HG03097 (cell line): ENCODE measurements at regions not wholly inside any gene's neighbourhood (a gene's known extent, or its start where the extent isn't known, plus 50 kb on each side); places are given as distances from the start of the nearest gene placed in this dataset.
"Not testable (repeated sequence)": the region's sequence is repeated elsewhere in the genome, so short reads cannot be mapped to it uniquely, and the experiment has no call there.

Experiments
- ATAC-seq: cut with Tn5 transposase; IDR thresholded peaks from one replicate; pipeline ENCODE4 v1.9.1; 2021; ENCODE audit not compliant: unreplicated experiment, low FRiP score

DNA sequence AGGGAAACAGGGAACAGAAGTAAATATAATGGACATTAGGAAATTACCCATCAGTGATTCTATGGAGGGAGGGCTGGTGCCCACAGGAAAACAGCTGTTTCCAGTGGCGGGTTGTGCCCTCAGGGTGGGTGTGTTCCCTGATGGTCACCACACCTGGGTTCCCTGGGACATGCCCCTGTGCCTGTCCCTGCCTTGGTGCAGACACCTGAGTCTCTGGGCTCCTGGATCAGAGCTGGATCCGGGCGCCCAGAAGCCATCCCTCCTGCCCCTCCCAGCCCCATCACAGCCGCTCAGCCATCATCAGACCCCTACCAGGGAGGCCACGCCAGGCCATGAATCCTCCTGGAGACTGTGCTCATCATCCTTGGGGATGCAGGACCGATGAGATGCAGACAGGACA is 307.2 kb upstream of the SFSWAP start:
- no peak for ATAC-seq

- ATAC-seq, result no peak
Measured at GRCh38 chr12:131404705-131405104, 306.2 kb upstream of the SFSWAP start.

GRCh38 chr12:131407221-131408035 is 303.5 kb upstream of the SFSWAP start:
- ATAC-seq, result no peak

DNA sequence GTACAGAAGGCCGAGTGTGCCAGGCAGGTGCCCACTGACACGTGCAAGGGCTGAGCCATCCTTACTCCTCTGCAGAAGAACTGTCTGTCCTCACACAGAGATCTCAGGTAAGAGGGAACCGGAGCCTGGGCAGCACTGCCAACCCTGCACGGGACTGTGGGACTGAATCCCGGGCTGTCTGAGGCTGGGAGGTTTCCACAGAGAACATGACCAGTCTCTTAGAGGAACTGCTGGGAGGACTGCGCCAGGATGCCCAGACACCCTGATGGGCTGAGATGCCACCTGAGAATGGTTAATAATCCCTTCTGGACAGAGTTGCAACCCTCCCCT is 302.9 kb upstream of the SFSWAP start:
- ATAC-seq, result no peak

- no peak for ATAC-seq
Measured at GRCh38 chr12:131408484-131408883, 302.4 kb upstream of the SFSWAP start.

GRCh38 chr12:131409211-131409610 is 301.7 kb upstream of the SFSWAP start:
- ATAC-seq, result no peak

- not testable (repeated sequence) for ATAC-seq
Measured at GRCh38 chr12:131411827-131412226, 299.1 kb upstream of the SFSWAP start.

GRCh38 chr12:131413006-131413405 is 297.9 kb upstream of the SFSWAP start:
- no peak for ATAC-seq

GRCh38 chr12:131413471-131413870 is 297.4 kb upstream of the SFSWAP start:
- no peak for ATAC-seq

- not testable (repeated sequence) for ATAC-seq
Measured at GRCh38 chr12:131414155-131414922, 296.6 kb upstream of the SFSWAP start.

GRCh38 chr12:131415781-131416180 is 295.1 kb upstream of the SFSWAP start:
- no peak for ATAC-seq

DNA sequence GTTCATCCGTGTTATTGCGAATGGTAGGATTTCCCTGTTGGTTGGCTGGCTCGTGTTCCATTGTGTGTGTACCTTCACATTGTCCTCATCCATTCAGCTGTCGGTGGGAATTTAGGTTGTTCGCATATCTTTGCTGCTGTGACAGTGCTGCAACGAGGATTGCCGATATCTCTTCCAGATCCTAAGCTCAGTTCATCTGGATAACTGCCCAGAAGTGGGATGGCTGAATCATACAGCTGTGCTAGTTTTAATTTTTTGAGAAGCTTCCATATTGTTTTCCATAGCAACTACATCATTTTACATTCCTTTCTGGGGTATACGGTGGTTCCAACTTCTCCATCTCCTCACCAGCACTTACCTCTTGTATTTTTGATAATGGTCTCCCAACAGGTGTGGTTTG is 292.8 kb upstream of the SFSWAP start:
- no peak for ATAC-seq

DNA sequence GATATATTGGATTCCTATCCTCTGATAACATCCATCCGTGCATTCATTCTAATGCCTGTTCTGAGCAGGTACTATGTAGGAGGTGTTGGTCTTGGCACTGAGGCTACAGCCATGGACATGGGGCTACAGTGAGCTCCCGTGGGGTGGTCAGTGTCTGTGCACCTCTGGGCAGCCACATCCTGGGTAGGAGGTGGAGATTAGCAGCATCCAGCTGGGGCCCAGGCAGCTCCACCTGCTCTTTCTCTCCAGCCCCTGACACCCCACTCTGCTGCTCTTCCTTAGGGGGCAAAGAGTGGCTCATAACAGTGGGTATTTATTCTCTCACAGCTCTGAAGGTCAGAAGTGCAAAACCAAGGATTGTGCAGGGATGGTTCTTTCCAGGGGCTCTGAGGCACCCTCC is 292.0 kb upstream of the SFSWAP start:
- no peak for ATAC-seq

DNA sequence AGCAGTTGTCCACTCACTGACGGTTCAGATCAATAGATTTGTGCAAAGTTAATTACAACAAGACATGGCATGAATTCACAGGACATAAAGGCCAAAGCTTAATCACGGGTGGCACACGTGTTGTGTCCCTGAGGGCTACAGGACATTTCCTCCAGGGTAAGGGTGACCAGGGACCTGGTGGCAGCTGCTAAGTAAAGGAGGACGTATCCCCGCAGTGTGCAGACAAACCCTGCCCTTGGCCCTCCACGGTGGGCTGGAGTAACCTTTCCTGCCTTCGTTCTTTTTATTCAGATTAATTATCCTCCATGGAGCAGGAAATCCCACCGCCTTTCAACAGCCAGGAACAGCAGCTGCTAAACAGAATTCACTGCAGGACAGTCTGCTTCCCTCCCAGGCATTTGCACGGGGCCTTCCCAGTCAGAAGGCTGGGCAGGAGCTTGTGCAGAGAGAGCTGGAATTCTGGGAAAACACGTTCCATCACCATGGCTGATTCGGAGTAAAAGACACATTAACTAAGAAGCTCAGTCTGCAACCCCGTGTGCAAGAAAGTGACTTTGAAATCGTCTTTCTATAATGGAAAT is 289.9 kb upstream of the SFSWAP start:
- ATAC-seq, result no peak

- ATAC-seq, result no peak
Measured at GRCh38 chr12:131421509-131422186, 289.2 kb upstream of the SFSWAP start.

DNA sequence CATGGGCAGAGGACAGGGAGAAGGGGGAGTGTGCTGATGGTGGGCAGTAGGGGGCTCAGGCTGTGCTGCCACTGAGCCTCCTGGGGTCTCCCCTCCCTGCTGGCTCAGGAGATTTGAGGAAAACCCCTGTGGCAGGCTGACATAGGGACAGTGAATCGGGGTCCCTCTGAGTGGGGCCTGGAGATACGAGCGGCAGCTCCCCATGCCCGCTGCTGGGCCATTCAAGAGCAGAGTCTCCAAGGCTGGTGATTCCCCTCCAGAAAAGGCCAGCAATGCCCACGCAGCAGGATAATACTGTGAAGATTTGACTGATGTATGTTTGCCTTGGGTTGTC is 288.7 kb upstream of the SFSWAP start:
- ATAC-seq, result no peak

GRCh38 chr12:131422744-131423143 is 288.1 kb upstream of the SFSWAP start:
- no peak for ATAC-seq

DNA sequence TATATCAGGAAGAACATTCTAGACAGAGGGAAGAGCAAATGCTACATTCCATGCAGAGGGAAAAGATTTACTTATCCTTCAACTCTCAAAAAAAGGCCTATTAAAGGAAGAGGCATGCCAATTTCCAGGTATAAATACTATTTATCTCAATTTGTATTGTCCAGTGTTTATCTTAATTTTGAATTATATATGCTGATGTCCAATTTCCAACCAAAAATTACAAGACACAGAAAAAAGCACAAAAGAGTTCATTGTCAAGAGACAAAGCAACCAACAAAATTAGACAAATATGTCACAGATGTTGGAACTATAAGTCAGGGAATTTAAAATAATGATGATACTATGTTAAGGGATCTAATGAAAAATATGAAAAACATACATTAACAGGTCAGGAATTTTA is 286.6 kb upstream of the SFSWAP start:
- no peak for ATAC-seq

DNA sequence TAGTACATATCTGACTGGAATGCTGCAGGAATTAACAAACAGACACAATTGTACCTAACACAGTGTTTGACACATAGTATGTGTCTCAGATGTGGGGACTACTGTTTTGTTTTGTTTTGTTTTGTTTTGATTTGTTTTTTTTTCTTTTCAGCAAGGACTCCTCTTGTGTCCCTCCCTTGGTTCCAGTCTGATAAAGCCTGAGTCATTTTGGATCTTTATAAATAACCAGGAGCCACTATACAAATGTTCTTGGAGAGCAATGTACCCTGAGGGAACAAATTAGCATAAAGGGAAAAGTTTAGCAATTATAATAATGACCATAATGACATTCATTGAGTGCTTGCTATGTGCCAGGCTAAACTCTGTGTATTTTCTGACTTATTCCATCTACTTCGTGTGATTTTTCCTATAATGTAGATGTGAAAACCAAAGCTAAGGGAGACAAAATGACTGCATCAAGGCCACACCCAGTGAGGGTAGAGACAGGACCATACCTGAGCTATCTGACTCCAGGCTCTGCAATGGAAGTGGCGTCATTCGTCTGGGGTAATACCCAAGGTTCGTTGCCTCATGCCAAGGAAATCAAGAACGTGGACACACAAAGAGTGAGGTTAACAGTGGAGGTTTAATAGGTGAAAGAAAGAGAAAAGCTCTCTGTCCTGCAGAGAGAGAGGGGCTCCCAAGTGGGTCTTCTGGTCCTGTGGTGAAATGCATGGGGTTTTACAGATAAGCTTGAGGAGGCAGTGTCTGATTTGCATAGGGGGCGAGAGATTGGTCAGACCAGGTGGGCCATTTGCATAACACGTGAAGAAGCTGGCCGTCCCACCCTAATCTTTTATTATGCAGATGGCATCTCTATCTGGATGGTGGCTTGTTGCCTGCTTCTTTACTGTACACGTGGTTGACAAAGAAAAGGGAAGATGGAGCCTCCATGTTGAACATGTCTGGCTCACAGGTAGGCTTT is 285.5 kb upstream of the SFSWAP start:
- ATAC-seq, result no peak

- ATAC-seq, result no peak
Measured at GRCh38 chr12:131428091-131428685, 282.7 kb upstream of the SFSWAP start.
